ENCODE measurements at regions not wholly inside any gene's neighbourhood (a gene's known extent, or its start where the extent isn't known, plus 50 kb on each side); places are given as distances from the start of the nearest gene placed in this dataset.

DNA sequence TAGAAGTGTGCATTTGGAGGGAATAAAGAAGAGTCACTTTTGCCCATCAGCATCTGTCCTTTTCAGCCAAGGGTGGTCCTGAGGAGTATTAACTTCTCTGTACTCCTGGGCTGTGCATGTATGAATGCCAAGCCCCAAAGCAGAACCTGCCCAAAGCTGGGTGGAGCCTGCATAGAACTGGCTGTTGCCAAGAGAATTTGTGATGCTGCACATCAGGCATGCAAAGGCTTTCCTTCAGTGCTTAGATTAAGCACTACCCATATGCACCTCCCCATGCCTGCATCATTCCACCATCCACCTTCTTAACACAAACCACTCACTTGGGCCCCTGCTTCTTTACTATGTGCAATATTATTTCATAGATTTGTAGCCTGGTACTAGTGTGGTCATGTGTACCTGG is 493.8 kb downstream of the KIF4B start:
- no peak for TF ChIP-seq POLR2A (IDR thresholded peaks at IDR 0.05)
- TF ChIP-seq, protein P1, sequence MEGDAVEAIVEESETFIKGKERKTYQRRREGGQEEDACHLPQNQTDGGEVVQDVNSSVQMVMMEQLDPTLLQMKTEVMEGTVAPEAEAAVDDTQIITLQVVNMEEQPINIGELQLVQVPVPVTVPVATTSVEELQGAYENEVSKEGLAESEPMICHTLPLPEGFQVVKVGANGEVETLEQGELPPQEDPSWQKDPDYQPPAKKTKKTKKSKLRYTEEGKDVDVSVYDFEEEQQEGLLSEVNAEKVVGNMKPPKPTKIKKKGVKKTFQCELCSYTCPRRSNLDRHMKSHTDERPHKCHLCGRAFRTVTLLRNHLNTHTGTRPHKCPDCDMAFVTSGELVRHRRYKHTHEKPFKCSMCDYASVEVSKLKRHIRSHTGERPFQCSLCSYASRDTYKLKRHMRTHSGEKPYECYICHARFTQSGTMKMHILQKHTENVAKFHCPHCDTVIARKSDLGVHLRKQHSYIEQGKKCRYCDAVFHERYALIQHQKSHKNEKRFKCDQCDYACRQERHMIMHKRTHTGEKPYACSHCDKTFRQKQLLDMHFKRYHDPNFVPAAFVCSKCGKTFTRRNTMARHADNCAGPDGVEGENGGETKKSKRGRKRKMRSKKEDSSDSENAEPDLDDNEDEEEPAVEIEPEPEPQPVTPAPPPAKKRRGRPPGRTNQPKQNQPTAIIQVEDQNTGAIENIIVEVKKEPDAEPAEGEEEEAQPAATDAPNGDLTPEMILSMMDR (IDR thresholded peaks at IDR 0.05 in 4 of 5, conservative IDR thresholded peaks at IDR 0.05 in 1 of 5) = no peak

All from gastrocnemius medialis (tissue), 4 donors.